Left lung (tissue), 4 donors: ENCODE measurements at regions not wholly inside any gene's neighbourhood (a gene's known extent, or its start where the extent isn't known, plus 50 kb on each side); places are given as distances from the start of the nearest gene placed in this dataset.

Source experiments
- ATAC-seq: fragments of 200-7000 bp; cut with Tn5 transposase; one replicate; pipeline ENCODE4 v1.9.1; 2020; ENCODE audit warnings: moderate library complexity
- DNase-seq, 4 donors: peaks; one replicate each; pipeline ENCODE4 v3.0.0-alpha.2; 2013 to 2020
- H3K27ac ChIP-seq, 2 donors: fragments of 200-600 bp; sonication (generic) in 1 of 2; one replicate each; pipeline versions ENCODE4 v1.5.0 to v1.8.0; 2020 to 2021
- H3K27me3 ChIP-seq, 2 donors: fragments of 200-600 bp; sonication (generic) in 1 of 2; one replicate each; pipeline versions ENCODE4 v1.5.0 to v1.8.0; 2020 to 2021
- H3K36me3 ChIP-seq, 2 donors: fragments of 200-600 bp; sonication (generic) in 1 of 2; one replicate each; pipeline versions ENCODE4 v1.5.0 to v1.8.0; 2020 to 2021
- H3K4me1 ChIP-seq, 2 donors: fragments of 200-600 bp; one replicate each; pipeline ENCODE4 v1.8.0; 2021
- H3K4me3 ChIP-seq, 2 donors: fragments of 200-600 bp; sonication (generic) in 1 of 2; one replicate each; pipeline versions ENCODE4 v1.5.0 to v1.8.0; 2020 to 2021; ENCODE audit warnings: mild to moderate bottlenecking in 1 of 2
- H3K9me3 ChIP-seq, 2 donors: fragments of 200-600 bp; sonication (generic) in 1 of 2; one replicate each; pipeline versions ENCODE4 v1.5.0 to v1.8.0; 2020 to 2021
- intact Hi-C, 2 donors: fragments of 100-400 bp; cut with DNase I; formaldehyde crosslinking; loops; one replicate each; pipeline versions ENCODE4 v1.11.2 to v1.14.2; 2022
- TF ChIP-seq, protein P1 (sequence below), 2 donors: fragments of 200-600 bp; sonication (generic) in 1 of 2; IDR thresholded peaks; one replicate each; pipeline versions ENCODE4 v1.5.0 to v1.8.0; 2021; ENCODE audit warnings: antibody characterized with exemption in 2 of 2
- donor health status: DM: no; HTN: yes; CAD: no.
- donor health status: DM: no; HTN: no; CAD: no.

DNA sequence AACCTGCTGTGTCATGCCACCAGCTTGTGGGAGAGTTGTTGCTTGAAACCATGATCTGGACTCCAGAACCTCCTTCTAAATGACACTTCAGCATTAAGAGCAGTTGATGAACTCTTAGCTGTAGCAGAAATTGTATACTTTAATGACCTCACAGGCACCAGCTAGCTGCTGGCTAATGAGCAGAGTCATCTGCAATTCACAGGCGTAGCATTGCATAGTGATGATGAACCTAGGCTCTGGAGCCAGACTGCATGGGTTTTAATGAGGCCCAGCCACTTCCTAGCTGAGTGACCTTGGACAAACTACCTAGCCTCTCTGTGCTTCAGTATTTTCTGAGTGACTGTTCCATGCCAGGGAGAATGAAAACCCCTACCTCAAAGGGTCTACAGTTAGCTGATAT is 407.1 kb downstream of the LMO4 start:
- Histone ChIP-seq H3K4me3 (no peak overlapping the region), H3K36me3 (no peaks in the 10 kb centered on the region), H3K27me3 (no peaks in the 10 kb centered on the region), H3K9me3 (no peaks in the 10 kb centered on the region), H3K27ac (no peak overlapping the region), H3K4me1 (no peaks in the 10 kb centered on the region)
- DNase-seq (no peak), ATAC-seq (peak; percentile 34)
- intact Hi-C loops: no loop called here
- TF ChIP-seq, protein P1, sequence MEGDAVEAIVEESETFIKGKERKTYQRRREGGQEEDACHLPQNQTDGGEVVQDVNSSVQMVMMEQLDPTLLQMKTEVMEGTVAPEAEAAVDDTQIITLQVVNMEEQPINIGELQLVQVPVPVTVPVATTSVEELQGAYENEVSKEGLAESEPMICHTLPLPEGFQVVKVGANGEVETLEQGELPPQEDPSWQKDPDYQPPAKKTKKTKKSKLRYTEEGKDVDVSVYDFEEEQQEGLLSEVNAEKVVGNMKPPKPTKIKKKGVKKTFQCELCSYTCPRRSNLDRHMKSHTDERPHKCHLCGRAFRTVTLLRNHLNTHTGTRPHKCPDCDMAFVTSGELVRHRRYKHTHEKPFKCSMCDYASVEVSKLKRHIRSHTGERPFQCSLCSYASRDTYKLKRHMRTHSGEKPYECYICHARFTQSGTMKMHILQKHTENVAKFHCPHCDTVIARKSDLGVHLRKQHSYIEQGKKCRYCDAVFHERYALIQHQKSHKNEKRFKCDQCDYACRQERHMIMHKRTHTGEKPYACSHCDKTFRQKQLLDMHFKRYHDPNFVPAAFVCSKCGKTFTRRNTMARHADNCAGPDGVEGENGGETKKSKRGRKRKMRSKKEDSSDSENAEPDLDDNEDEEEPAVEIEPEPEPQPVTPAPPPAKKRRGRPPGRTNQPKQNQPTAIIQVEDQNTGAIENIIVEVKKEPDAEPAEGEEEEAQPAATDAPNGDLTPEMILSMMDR (IDR thresholded peaks at IDR 0.05): no peak

DNA sequence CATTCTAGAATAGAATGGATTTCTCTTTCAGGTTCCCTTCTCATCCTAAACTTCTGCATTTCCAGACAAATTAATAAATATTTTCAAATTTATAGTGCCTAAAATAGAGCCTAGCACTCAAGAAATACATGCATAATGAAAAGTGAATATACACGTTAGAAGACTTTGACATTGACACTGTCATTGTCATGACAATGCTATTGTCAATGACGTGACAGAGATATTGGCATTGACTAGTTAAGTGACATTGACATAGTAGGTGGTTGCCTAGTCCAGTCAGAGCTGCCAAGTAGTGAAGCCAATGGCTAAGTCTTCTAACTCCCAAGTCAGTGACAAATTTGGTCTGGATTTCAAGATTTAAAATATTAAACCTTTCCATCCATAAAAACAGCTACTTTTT is 410.5 kb downstream of the LMO4 start:
- DNase-seq: no peak
- no peaks in the 10 kb centered on the region for H3K9me3 ChIP-seq

DNA sequence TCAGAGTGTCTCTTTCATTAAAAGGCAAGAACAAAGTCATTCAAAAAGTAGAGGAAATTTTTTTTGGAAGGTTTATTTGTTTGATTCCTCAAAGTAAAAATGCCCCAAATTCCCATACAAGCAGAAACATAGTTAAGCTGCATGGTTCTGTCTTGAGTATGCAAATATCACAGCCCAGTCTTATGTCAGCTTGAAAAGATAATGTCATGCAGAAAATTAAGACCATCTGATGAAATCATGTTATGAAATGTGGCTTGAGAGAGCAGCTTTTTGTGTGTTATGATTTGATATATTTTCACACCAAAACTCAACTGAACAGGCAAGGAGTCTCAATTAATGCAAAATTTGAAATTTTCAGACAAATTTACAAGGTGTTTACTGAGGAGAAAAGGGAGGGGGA is 411.0 kb downstream of the LMO4 start:
- no peak overlapping the region for H3K4me3 ChIP-seq
- no peaks in the 10 kb centered on the region for H3K9me3 ChIP-seq
- no peaks in the 10 kb centered on the region for H3K4me1 ChIP-seq
- H3K36me3 ChIP-seq: no peaks in the 10 kb centered on the region
- intact Hi-C loops: no loop called here
- TF ChIP-seq, protein P1 (IDR thresholded peaks at IDR 0.05): no peak
- DNase-seq (no peak), ATAC-seq (no peak)
- H3K27me3 ChIP-seq: no peaks in the 10 kb centered on the region
- H3K27ac ChIP-seq: no peak overlapping the region

More for the DNA sequence above, 410.5 kb downstream of the LMO4 start:
- ATAC-seq: no peak
- Histone ChIP-seq H3K27me3 (no peaks in the 10 kb centered on the region), H3K27ac (no peak overlapping the region), H3K4me3 (no peak overlapping the region), H3K36me3 (no peaks in the 10 kb centered on the region), H3K4me1 (no peaks in the 10 kb centered on the region)
- intact Hi-C loops: no loop called here
- TF ChIP-seq, protein P1 (IDR thresholded peaks at IDR 0.05): no peak

DNA sequence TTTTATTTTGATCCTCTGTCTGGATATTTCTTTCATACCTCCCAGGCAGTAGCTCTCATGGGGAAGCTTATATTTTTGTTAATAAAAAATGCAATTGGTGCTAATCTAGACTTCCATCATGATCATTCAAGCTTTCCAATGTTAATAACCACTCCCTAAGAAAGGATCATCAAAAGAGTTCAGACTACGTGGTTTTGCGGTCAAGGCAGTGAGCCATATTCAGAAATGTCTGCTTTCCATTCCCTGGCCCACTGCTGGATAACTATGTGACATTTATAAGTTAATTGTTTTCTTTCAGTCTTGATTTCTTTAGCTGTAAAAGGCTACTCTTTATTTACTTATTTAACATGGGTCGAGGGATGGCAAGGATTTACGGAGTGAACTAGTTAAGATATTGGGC is 414.6 kb downstream of the LMO4 start:
- Histone ChIP-seq H3K4me1 (no peaks in the 10 kb centered on the region), H3K27me3 (no peaks in the 10 kb centered on the region), H3K9me3 (no peaks in the 10 kb centered on the region), H3K4me3 (no peak overlapping the region), H3K36me3 (no peaks in the 10 kb centered on the region), H3K27ac (no peak overlapping the region)
- intact Hi-C loops: no loop called here
- DNase-seq: no peak
- ATAC-seq: no peak
- TF ChIP-seq, protein P1 (IDR thresholded peaks at IDR 0.05): no peak

DNA sequence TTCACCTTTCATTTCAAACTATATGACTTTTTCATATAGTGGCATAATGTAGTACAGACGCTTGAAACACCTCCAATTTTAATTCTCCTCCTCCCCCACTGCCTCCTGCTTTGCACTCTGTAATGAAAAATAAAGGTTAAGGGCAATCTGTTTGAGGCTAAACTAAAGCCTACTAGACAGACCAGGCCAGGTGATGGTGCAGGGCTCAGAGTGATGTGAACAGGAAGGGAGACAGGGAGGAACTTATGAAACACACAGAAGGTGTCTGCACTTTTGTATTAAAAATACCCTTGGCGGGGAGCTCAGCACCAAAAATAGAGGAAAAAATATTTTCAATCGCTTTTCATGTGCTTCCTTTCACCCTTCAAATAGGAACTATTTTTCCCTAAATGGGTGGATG is 415.4 kb downstream of the LMO4 start:
- Histone ChIP-seq H3K27ac (no peak overlapping the region), H3K9me3 (no peaks in the 10 kb centered on the region), H3K4me1 (no peaks in the 10 kb centered on the region), H3K4me3 (no peak overlapping the region), H3K36me3 (no peaks in the 10 kb centered on the region), H3K27me3 (no peaks in the 10 kb centered on the region)
- no peak for DNase-seq
- TF ChIP-seq, protein P1 (IDR thresholded peaks at IDR 0.05): no peak
- no peak for ATAC-seq
- intact Hi-C loops: no loop called here
